ENCODE measurements at regions not wholly inside any gene's neighbourhood (a gene's known extent, or its start where the extent isn't known, plus 50 kb on each side); places are given as distances from the start of the nearest gene placed in this dataset.
A peak's percentile ranks its signal among the peaks of the same experiment; 100 is the strongest.

- H3K4me2 ChIP-seq, result peak overlapping the region; percentile 45; the same call in 1 of the 2 replicates
- no peaks in the 10 kb centered on the region for H4K20me1 ChIP-seq (ENCODE audit: insufficient read depth)
- peaks cover 0 to 4% of the 10 kb centered on the region in 2 experiments; a peak in 1 of 4 replicates for H3K4me1 ChIP-seq (ENCODE audit: control insufficient read depth in 1 of 2, insufficient read depth in 2 of 2, low read depth in 1 of 2, low read length in 1 of 2)
- no peaks in the 10 kb centered on the region for H3K9me3 ChIP-seq
- H3K9ac ChIP-seq, result no peak overlapping the region
- peaks cover 9% of the 10 kb centered on the region for H3F3A ChIP-seq (replicated peaks; ENCODE audit: insufficient read depth)
- no peaks in the 10 kb centered on the region for H3K79me2 ChIP-seq (ENCODE audit: insufficient read depth)
- H3K27ac ChIP-seq (ENCODE audit: low read depth in 2 of 2, low read length in 1 of 2), result peak overlapping the region in 1 of 2 experiments; percentile 50; a peak in 2 of 4 replicates
- H3K27me3 ChIP-seq (ENCODE audit: insufficient read depth), result no peaks in the 10 kb centered on the region
- ChIA-PET POLR2A (no interaction called here), CTCF (interaction anchor here (0.9 to 1.3 kb wide), 2 partner anchors 9 to 19 kb away, joined by 3 to 4 read pairs; no protein-coding TSS in a partner anchor)
- no peak for TF ChIP-seq NFIC (IDR thresholded peaks at IDR 0.05; ENCODE audit: borderline replicate concordance)
- TF ChIP-seq MAX (IDR thresholded peaks at IDR 0.05; ENCODE audit: low read depth), result no peak
- no peak for TF ChIP-seq RXRA (IDR thresholded peaks at IDR 0.05; ENCODE audit: borderline replicate concordance, low read depth)
- TF ChIP-seq GABPA (IDR thresholded peaks at IDR 0.05; ENCODE audit: low read depth), result no peak
- no peak for TF ChIP-seq TAF1 (IDR thresholded peaks at IDR 0.05; ENCODE audit: borderline replicate concordance, low read depth, low read length)
- TF ChIP-seq MXI1 (IDR thresholded peaks at IDR 0.05; ENCODE audit: low read depth, low read length), result no peak
- TF ChIP-seq FOXM1 (IDR thresholded peaks at IDR 0.05; ENCODE audit: low read depth), result no peak
- no peak for TF ChIP-seq SIN3A (IDR thresholded peaks at IDR 0.05; ENCODE audit: borderline replicate concordance, low read depth, low read length)
- no peak for TF ChIP-seq NRF1 (IDR thresholded peaks at IDR 0.05; ENCODE audit: low read depth, low read length)
- no peak for TF ChIP-seq RFX5 (IDR thresholded peaks at IDR 0.05; ENCODE audit: low read length)
- no peak for TF ChIP-seq EZH2phosphoT487 (IDR thresholded peaks at IDR 0.05; ENCODE audit: borderline replicate concordance, low read depth)
- TF ChIP-seq SMC3 (IDR thresholded peaks at IDR 0.05; ENCODE audit: low read depth, low read length), result no peak
- no peak for TF ChIP-seq JUND (IDR thresholded peaks at IDR 0.05)
- TF ChIP-seq GATA2 (CRISPR knock-in tag; IDR thresholded peaks at IDR 0.05), result no peak
- TF ChIP-seq ELF1 (IDR thresholded peaks at IDR 0.05), result no peak
- TF ChIP-seq PBX3 (IDR thresholded peaks at IDR 0.05), result no peak
- TF ChIP-seq MEF2A (IDR thresholded peaks at IDR 0.05; ENCODE audit: borderline replicate concordance, low read depth), result no peak
- TF ChIP-seq IRF3 (IDR thresholded peaks at IDR 0.05; ENCODE audit: low read depth, low read length), result no peak
- no peaks in the 10 kb centered on the region for H3K36me3 ChIP-seq (replicated peaks in 1 of 2; ENCODE audit: control insufficient read depth in 1 of 2, insufficient read depth in 2 of 2, low read length in 1 of 2)
- DNase-seq, result no peak
- no peaks in the 10 kb centered on the region for H3K9me2 ChIP-seq
- 12% methylated on average over 1 of the region's 1 CpG for WGBS (ENCODE audit: low lambda C conversion rate)
- H3K4me3 ChIP-seq (ENCODE audit: low read depth in 2 of 2, low read length in 1 of 2), result no peak overlapping the region
- H2AFZ ChIP-seq (ENCODE audit: low read depth), result peak overlapping the region; percentile 49; the same call in 1 of the 2 replicates
Measured at GRCh38 chr12:5102806-5103205, 59.1 kb downstream of the KCNA5 start.

GRCh38 chr12:5110345-5110744 is 66.7 kb downstream of the KCNA5 start:
- ChIA-PET CTCF (interaction anchor here (0.6 kb wide), 1 partner anchor 584 kb away, joined by 3 read pairs; no protein-coding TSS in a partner anchor), POLR2A (no interaction called here)
- no peak overlapping the region for H3K9ac ChIP-seq
- no peak overlapping the region for H3K27ac ChIP-seq (ENCODE audit: low read depth in 2 of 2, low read length in 1 of 2)
- H3K79me2 ChIP-seq (ENCODE audit: insufficient read depth), result no peaks in the 10 kb centered on the region
- no peaks in the 10 kb centered on the region for H3K9me2 ChIP-seq
- H4K20me1 ChIP-seq (ENCODE audit: insufficient read depth), result no peaks in the 10 kb centered on the region
- H3F3A ChIP-seq (replicated peaks; ENCODE audit: insufficient read depth), result no peaks in the 10 kb centered on the region
- no peaks in the 10 kb centered on the region for H3K9me3 ChIP-seq
- no peak overlapping the region for H3K4me3 ChIP-seq (ENCODE audit: low read depth in 2 of 2, low read length in 1 of 2)
- H3K27me3 ChIP-seq (ENCODE audit: insufficient read depth), result peaks cover 4% of the 10 kb centered on the region; the same call in 1 of the 2 replicates
- no peak overlapping the region for H2AFZ ChIP-seq (ENCODE audit: low read depth)
- H3K4me2 ChIP-seq, result no peak overlapping the region
- DNase-seq, result no peak
- 5% methylated on average over 1 of the region's 1 CpG for WGBS (ENCODE audit: low lambda C conversion rate)
- TF ChIP-seq RAD21 (IDR thresholded peaks at IDR 0.05; ENCODE audit: low read length) (no peak), USF1 (IDR thresholded peaks at IDR 0.05; ENCODE audit: borderline replicate concordance, low read depth) (no peak), SIN3A (IDR thresholded peaks at IDR 0.05; ENCODE audit: borderline replicate concordance, low read depth, low read length) (no peak)
- H3K4me1 ChIP-seq (ENCODE audit: control insufficient read depth in 1 of 2, insufficient read depth in 2 of 2, low read depth in 1 of 2, low read length in 1 of 2), result no peaks in the 10 kb centered on the region
- no peaks in the 10 kb centered on the region for H3K36me3 ChIP-seq (replicated peaks in 1 of 2; ENCODE audit: control insufficient read depth in 1 of 2, insufficient read depth in 2 of 2, low read length in 1 of 2)
